NCI-H2227 (cell line): ENCODE measurements at regions not wholly inside any gene's neighbourhood (a gene's known extent, or its start where the extent isn't known, plus 50 kb on each side); places are given as distances from the start of the nearest gene placed in this dataset.
A peak's percentile ranks its signal among the peaks of the same experiment; 100 is the strongest.

Experiments used
- DNase-seq: peaks from one replicate; lab custom pipeline; 2025; ENCODE audit not compliant: unreplicated experiment; lab: John Stamatoyannopoulos, UW

GRCh38 chr15:31261266-31262142, 65.1 kb upstream of the KLF13 start:
- DNase-seq: no peak

GRCh38 chr15:31262143-31262530, 64.5 kb upstream of the KLF13 start:
- DNase-seq: no peak

DNA sequence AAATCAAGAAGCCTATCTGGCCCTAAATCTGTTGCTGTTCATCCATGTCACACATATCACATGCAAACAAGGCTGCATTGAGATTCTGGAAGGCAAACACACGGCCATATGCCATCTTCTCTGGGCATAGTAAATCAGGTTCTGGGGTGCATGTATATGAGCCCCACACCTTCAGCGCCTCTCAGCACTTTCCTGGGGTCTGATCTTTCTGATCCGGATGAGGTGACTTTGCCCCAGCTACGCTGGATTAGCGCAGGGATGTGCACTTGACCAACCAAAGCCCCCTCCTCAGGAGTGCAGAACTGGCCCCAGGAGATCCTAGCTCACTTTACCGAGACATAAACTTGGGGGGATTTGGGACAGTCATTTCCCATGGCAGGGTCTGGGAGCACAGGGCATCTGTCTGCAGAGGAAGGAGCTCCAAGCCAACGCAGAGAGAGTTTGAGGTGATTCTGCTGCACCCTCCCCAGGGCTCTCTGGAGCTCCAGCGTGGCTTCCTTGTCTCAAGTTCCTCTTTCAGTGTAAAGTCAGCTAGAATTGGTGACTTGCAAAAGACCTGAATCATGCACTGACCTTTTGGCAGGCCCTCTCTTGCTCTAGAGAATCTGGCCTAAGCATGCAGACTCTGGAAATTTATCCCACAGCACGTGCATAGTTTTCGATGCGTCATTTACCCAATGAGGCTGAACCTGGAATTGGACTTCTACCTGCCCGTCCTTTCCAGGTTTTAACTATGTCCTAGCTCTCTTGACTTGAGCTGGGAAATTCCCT, 63.5 kb upstream of the KLF13 start:
- DNase-seq: no peak

DNA sequence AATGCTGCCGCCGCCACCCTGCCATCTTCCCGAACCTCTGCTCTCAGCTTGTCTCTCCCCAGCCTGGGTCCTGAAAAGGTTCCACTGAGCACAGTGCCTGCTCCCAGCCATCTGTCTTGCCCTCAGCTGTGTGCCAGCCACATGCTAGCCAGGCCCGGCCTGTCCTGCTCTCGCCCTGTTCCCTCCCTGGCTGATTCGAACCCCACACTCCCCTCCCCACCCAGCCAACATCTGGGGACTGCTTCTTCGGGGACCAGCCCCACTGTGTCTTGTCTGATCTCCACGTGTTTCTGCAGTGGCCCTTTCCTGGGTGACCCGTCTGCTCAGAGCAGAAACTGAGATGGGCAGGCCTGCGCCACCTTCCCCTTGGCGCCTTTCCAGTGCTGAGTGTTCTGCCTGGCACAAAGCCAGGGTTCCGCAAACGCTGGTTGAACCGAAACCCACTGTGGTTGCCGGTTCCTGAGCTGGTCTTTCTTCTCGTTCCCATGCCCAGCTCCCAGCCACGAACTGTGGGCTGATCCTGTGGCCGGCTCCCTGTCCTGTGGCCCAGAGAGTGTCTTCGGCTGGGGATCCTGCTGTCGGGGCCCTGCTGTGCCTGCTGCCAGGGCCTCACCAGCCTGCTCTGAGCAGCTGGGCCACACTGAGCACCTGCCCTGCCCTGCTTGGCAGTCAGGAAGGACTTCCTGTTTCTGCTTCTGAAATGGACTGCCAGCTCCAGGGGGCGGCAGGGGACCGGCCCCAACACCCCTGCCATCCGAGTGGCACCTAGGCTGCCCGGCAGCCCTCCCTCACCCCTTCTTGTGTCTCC, 62.7 kb upstream of the KLF13 start:
- DNase-seq: peak; percentile 5

GRCh38 chr15:31264559-31265089, 62.0 kb upstream of the KLF13 start:
- no peak for DNase-seq

DNA sequence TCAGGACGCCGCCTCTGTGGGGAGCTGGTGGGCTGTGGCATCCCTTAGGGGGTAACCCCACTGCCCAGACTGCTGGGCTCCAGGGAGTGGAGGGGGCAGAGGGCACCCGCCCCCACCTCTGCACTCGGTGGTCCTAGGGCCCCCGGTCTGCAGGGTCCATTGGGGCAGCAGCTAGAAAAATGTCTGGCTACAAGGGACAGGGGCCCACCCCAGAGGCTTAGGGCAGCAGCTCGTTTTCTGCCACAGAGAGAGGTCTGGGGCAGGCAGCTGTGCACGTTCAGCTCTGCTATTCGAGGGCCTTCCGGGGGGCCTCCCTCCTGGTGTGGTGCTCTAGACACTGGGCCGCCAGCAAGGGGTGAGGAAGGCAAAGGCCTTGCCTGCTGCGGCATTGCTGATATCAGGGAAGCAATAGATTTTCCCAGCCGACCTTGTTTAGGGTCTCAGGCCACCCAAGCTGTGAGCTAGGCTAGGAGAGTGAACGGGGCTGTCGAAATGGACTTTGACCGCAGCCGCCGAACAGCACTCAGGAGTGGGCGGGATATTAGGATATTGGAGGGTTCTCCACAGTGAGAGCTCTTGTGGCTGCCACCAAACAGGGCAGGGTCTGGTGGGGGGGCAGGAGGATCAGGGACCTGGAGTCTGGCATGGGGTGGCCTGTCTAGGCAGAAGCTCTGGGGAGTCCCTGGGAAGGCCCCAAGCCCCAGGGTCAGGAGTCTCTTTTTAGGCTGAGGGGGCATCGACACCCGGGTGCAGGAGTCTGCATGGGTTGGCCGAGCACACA, 61.4 kb upstream of the KLF13 start:
- DNase-seq: no peak

DNA sequence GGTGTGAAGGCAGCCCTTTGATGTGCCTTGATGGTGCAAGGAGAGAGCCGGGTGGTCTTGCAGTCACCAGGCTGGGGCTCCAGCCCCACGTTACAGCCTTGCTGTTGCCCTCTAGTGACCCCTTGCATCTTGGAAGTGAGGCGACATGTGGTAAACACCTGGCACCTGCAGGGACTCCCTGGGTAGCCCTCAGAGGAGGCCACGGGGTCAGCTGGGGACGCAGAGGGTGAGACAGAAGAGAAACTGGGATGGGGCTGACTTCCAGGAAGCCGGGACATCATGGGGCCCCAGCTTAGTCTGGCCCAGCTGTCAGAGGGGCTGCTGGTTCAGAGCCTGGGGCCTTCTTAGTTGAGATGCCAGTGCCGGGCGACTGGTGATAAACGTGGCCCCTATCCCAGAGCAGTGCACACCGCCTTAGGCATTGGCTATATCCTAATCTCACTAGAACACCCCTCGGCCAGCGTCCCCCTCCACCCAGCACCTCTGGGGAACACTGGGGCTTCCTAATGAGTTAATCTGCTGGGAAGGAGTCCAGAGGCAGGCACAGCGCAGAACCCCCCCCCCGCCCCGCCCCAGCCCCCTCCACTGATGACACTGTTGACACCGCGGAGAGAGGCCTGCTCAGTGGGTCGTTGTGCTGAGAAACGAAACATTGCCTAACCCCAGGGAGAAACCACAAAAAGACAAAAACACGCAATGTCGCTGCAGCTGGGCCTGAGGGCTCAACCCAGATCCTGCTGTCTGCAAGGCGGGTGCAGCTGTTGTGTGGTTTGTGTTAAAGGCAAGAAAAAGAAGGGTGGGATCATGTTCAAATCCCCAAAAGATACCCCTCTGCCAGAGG, 60.5 kb upstream of the KLF13 start:
- DNase-seq: no peak

DNA sequence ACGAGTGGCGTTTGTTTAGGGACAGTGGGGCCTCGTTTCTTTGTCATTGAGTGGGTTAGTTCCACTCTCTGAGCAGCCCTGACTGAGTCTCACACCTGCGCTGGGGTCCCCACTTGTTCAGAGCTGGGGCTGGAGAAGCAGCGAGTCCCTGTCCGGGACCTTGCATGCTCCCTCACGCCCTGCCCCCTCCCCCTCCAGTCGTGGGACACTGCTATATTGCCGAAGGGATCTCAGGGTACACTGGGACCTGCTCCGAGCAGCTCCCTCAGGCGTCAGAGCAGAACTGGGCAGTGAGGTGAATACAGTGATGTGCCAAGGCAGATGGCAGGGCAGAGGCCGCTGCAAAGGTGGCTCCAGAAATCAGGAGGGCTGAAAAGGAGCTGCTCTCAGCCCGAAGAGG, 59.9 kb upstream of the KLF13 start:
- no peak for DNase-seq

GRCh38 chr15:31267161-31268107, 59.2 kb upstream of the KLF13 start:
- no peak for DNase-seq

GRCh38 chr15:31268108-31268501, 58.5 kb upstream of the KLF13 start:
- DNase-seq: no peak

GRCh38 chr15:31268911-31269784, 57.5 kb upstream of the KLF13 start:
- no peak for DNase-seq

- no peak for DNase-seq
Observed at GRCh38 chr15:31269816-31270575, 56.6 kb upstream of the KLF13 start.

GRCh38 chr15:31270767-31271166, 55.9 kb upstream of the KLF13 start:
- peak; percentile 7 for DNase-seq

DNA sequence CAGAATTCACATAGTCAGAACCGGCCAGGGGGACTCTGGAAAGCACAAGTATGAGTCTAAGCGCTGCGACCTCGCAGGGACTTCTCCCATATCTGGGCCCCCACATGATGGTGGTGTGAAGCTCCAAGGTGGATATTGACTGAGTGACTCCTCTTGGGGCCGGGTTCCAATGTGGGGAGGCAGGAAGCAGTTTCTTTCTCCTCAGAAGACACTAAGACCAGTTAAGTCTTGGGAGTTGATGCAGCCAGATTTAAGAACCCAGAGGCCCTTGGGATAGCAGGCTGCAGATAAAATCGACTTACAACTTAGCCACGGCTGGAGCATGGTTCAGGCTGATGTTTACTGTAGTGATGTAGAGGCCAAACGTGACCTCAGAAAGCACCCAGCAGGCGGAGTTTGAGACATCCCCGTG, 55.4 kb upstream of the KLF13 start:
- no peak for DNase-seq

GRCh38 chr15:31271711-31272557, 54.7 kb upstream of the KLF13 start:
- no peak for DNase-seq
